COLO668 (cell line): ENCODE measurements at regions not wholly inside any gene's neighbourhood (a gene's known extent, or its start where the extent isn't known, plus 50 kb on each side); places are given as distances from the start of the nearest gene placed in this dataset.
"Not testable (repeated sequence)": the region's sequence is repeated elsewhere in the genome, so short reads cannot be mapped to it uniquely, and the experiment has no call there.

ENCODE experiments used
- DNase-seq: peaks from one replicate; lab custom pipeline; 2025; ENCODE audit not compliant: unreplicated experiment; lab: John Stamatoyannopoulos, UW

DNA sequence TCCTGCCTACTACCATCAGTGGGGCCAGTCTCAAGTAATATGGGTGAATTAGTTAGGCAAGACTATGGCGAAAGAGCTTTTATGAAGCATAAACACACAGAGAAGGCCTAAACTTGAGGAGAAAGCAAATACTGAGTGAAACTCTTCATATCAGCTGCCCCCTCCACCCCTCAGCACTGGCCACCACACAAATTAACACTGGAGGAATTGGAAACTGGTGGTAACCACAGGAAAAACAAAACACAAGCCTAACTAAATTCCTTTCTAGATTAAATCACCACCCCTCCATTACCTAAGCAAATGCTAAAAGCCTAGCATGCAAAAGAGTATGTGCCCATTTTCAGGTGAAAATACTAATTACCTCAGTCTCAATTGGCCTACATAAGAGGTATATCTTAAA is 774.7 kb upstream of the NECTIN3 start:
- no peak for DNase-seq

DNA sequence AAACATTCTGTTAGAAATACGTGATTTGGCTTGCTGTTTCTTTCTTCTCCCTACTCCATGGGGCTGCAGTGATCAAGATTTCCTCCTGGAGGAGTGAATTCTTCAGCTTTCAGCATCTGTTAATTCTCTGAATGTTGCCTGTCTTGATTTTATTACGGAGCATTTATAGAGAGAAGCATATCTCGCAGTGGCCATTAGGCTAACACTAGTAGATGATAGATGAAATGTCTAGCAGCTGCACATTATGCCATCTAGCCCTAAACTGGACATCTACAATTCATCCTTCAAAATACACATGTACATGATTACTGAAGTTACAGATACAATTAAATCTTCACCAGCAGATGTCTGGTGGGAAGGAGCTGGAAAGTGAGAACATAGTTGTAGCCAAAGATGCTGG is 769.8 kb upstream of the NECTIN3 start:
- DNase-seq: no peak

DNA sequence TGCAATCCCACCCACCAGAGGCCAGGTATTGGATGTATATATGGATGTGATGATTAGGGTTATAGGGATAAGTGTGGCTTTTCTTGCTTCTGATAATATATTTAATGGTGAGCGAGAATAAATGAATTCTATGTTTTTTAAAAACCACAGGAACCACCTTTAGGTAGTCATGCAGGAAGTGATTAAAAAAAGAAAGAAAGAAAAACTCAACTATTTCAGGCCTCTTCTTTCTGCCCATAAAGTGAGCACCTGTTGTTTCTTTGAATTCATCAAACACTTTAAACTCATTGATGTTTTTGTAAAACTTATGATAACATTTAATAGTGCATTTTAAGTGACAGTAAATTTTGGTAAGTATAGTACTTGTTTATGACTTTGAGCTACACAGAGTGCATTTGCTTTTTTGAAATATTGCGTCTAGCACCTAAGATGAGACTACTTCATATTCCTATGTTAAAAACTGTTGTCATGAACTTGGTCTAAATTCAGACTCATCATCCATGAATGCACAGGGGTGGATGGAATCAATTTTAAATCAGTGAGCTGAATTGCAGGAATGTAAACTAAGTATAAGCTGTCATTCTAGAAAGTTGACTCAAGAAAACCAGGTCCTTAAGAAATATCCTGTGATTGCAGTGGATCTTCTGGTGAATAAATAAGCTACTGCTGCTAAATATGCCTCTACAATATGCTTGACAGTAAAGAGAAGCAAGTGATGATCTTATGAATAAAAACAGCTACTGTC is 764.4 kb upstream of the NECTIN3 start:
- DNase-seq: no peak

DNA sequence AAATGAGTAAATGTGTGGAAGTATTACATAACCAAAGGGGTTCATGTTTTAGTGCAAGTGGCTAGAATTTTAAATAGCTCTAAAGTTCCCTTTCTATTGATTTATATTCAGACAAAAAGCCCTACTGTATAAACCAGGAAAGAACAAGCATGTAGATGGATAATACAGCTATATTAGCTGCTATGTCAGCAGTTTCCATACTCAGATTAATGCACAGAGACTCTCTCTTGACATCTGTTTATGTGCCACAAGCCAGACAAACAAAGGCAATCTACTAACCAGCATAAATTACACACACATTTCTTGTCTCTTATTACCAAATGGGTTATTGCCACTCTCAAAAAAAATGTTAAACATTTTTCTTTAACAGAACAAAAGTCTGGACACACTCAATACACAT is 760.1 kb upstream of the NECTIN3 start:
- no peak for DNase-seq

DNA sequence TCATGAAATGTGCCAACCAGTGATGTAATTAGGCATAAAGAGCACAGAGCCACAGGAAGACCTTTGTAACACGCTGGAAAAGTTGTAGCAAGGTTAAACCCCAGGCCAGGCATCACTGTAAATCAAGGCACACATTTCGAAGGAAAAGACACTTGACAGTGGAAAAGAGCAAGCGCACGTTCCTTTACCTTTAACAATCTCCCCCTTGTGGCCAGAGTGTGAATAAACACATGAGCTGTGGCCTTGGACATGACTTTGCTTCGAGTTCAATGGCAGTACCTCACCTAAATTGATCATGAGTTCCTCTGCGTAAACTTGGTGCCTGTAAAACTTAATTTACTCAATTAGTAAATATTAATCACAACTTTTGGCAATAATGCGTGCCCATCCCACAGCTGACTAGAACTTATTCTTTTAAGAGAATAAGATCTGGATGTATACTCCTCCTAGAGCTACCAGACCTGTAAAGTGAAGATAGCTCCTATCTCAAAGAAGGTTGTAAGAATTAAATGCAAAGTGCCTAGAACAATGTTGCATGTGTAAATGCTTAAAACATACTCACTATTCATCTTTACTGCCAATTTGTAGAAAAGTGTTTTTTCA is 757.0 kb upstream of the NECTIN3 start:
- peak; percentile 31 for DNase-seq

DNA sequence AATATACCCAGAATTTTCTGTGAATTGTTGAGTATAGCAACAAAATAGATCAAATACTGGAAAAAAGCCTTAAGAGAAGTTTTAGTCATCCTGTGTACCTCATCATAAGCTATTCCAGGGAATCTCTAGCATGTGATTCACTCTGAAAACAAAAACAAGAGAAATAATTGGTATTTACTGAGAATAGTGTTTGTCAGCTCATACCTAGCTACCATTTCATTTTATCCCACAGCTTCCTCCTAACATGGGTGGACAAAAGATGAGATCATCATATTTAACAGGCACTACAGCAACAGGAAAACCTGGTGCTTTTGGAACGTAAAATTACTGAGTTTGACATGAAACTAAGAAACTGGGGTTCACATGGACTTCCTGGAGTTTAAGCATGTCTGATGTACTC is 753.5 kb upstream of the NECTIN3 start:
- no peak for DNase-seq

DNA sequence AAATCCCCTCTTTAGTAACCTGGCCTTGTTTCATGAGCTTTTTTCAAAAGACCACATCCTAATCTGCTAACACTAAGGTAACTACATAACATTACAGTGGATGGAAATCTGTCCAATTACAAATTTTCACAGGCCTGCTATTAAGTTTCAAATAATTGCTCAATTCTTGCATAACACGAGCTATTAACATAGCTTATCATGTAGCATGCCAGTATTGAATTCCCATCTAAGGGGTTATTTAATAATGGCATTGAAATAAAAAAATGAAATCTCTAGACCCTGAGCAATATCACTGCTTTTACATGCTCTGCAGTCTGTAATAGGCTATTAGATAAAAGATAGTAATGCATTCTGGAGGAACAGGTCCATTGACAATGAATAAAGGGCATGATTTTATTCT is 748.3 kb upstream of the NECTIN3 start:
- DNase-seq: no peak

DNA sequence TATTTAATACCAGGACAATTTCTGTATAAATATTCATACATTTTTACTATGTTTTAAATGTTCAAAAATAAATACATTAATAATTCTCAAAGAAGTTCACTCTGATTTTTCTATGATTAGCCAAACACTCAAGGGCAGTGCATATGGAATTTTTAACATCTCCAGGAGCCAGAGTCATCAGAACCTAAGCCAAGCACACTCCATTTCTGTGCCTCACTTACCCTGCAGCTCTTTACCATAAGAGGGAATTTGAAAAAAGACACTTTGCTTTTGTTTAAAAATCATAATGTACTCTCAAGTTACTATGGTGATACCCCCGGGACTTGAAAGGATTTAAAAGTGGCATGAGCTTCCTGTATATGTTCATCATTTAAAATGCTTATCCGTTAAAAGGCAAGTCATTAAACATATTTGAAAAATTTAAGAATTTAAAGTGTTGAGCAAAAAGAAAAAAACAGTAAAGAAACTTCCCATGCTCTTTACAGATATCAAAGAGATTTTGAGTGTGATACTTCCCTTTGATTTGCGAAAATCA is 747.4 kb upstream of the NECTIN3 start:
- DNase-seq: no peak

DNA sequence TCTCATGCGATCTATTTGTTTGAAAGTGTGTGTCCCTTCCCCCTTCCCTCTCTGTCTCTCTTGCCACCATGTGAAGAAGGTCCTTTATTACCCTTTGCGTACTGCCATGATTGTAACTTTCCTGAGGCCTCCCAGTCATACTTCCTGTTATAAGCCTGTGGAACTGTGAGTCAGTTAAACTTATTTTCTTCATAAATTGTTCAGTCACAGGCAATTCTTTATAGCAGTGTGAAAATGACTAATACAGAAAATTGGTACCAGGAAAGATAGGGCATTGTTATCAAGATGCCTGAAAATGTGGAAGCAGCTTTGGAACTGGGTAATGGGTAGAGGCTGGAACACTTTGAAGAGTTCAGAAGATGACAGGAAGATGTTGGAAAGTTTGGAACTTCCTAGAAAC is 743.7 kb upstream of the NECTIN3 start:
- DNase-seq: no peak

DNA sequence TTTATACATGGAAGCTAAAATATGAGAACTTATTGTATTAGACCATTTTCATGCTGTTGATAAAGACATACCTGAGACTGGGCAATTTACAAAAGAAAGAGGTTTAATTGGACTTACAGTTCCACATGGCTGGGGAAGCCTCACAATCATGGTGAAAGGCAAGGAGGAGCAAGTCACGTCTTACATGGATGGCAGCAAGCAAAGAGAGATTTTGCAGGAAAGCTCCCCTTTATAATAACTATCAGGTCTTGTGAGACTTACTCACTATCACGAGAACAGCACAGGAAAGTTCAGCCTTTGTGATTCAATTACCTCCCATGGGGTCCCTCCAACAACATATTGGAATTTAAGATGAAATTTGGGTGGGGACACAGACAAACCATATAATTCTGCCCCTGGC is 740.1 kb upstream of the NECTIN3 start:
- DNase-seq: not testable (repeated sequence)

DNA sequence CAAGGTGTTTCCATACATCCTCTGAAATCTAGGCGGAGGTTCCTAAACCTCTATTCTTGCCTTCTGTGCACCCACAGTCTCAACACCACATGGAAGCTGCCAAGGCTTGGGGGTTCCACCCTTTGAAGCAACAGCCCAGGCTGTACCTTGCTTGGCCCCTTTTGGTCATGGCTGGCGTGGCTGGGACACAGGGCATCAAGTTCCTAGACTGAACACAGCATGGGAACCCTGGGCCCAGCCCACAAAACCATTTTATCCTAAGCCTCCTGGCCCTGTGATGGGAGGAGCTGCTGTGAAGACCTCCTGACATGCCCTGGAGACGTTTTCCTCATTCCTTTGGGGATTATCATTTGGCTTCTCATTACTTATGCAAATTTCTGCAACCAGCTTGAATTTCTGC is 739.0 kb upstream of the NECTIN3 start:
- no peak for DNase-seq

DNA sequence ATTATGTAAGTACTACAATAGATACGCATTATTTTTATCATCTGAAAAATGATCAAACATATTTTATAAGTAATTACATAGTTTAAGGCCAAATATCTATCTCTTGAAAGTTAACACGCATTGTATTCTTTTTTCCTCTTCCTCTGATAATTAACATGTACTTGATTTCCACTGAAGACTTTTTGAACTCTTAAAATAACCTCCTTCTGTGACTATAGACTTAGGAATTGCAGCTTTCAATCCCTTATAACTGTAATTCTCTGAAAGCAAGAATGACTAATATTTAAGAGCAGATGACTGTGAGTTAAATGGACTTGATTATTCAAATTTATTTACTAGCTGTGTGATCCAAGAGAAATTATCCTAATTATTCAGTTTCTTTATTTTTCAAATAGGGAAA is 730.6 kb upstream of the NECTIN3 start:
- no peak for DNase-seq

DNA sequence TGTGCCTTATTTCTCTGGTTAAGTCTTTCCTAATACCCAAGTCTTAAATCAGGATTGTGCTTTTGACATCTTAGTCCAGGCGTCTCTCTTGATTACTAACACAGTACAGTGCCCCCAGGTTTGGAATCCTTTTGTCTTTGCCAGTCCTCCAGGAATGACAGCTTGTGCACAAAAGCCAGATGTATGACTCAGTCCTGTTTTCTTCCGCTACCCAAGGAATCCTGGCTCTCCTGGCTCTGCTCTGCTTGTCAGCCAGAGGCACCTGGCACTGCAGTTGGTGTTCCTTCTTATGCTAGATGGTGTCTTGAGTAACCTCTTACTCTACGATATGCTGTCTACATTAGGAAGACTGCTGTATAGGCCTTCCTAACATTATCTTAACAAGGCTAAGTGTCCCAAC is 728.2 kb upstream of the NECTIN3 start:
- no peak for DNase-seq

DNA sequence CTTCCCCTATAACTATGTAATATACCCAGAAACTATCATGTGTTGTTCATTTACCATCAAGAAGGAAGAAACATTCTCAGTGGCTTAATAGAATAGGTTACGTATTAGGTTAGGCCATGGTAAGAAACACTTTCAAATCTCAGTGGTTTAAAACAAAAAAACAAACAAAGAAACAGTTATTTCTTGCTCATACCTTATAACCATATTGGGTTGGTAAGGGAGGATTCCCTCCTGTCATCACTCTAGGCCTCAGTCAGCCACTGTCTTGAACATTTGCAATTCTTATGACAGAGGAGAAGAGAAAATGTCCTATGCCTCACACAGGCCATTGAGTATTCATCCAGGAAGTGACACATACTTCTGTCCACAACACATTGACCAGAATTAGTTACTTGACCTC is 727.7 kb upstream of the NECTIN3 start:
- DNase-seq: no peak

DNA sequence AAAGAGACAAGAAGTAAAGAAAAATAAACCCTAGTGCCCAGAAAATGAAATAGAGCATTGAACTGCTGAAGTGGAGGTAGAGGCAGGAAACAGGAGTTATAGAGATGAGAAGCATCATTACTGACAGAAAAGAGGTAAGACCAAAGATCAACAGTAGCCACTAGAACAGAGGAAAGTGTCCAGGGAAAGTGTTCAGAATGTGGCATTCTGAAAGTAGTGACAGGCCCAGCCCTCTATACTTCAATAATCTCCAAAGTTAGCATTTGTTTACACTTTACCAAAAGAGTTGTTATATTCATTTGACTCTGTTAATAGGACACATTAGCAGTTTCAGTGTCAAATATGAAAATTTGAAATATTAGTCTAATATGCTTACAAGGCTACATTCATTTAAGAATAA is 727.1 kb upstream of the NECTIN3 start:
- no peak for DNase-seq

DNA sequence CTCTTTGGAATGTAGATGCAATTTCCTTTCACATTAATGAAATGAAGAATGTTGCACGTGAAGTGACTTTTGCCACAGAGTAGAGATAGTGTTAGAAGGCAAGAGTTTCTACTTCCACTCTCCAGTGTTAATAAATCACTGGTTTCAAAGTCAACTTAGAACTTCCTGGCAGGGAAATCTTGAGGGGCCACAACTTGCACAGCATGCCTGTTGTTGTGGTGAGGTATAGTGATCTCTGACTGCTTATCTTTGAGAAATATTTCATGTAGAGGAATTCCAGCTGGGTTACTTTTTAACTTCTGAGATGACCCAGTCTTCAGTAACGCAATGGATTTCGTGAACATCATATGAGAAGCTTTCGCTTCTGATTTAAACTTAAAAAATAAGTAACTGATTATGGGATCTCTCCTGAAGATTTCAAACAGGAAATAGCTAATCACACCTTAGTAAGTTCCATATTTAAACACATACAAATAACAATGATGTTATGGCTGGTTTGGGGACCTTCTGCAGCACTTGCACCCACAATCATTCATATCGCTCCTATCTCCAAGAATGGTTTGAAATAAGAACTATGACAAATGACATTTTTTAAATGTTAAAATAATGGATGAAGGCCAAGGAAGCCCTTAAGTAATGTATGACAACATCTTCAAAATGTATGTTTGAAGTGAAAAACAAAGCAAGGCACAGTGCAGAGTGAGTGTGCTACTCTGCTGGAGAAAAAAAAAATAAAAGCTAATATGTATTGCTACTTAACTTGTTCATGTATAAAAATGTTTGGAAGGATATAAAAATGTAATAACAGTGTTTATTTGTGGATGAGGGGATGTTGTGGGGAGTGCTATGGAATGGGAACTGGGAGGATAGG is 726.5 kb upstream of the NECTIN3 start:
- no peak for DNase-seq

DNA sequence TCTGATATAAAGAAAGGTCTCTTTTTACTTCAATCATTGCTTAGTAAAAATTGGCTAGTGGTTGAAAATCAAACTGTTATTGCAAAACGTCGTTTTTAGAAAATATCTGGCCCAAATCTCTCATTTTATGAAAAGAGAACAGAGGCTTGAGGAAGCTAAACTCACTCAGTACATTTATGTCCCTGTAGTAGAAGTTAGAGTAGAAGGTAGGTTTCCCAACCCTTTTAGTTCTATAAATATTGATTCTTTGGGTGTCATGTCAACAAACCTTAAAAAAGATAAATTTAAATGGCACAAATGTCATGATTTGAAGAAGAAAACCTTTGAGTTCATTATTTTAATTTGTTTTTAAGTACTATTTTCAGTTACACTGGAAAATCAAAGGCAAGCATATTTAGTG is 722.3 kb upstream of the NECTIN3 start:
- no peak for DNase-seq

DNA sequence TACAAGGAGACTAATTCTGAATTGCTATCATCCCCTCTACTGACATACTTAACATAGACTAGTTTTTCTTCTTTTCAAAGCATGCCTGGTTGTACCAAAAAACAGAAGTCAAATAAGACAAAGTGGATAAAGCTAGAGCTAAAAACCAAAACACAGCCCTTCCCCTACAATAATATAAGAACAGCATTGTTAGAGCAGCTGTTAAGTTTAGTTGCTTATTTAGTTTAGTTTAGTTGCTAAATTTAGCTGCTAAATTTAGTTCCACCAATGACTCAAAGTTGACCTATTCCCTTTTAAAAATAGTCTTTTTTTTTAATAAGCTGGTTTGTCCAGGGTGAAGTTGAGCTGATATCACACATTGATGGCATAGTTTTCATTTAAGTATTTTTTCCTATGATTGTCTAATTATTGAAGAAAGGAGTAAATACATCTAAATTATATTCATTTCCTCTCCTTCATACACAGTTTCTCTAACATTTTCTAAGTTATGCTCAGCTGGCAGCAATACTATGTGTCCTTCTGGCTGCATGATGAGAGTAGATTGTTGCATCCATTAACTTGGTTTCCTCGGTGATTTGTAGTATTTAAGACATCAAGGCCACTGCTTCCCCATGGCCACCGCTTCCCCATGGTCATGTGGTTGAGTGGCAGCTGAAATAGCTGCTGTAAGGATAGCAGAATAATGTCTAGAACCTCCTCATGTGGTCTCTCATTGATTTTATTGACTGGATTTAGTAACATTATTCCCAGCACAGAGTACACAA is 718.6 kb upstream of the NECTIN3 start:
- no peak for DNase-seq

DNA sequence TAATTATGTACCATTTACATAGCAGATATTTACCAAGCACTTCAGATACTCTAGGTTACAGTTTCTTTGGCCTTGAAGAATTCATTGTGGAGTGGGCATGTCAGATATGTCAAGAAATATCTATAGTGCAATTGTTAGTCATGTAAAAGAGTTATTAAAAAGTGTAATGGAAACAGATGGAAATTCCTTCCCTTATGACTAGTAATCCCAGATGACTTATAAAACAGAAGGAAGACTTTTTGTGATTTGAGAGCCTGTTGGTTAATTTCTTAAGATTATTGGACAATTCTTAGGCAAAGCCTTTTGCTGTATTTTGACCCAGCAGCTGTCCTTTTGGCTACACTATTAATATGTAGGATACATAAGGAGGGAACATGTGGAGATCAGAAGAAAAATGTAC is 708.9 kb upstream of the NECTIN3 start:
- DNase-seq: no peak

DNA sequence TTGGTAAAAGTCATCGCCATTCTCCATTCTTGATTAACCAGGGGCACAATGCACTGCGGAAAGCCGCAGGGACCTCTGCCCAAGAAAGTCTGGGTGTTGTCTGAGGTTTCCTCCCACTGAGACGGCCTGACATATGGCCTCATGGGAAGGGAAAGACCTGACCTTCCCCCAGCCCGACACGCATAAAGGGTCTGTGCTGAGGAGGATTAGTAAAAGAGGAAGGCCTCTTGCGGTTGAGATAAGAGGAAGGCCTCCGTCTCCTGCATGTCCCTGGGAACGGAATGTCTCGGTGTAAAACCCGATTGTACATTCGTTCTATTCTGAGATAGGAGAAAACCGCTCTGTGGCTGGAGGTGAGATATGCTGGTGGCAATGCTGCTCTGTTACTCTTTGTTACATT is 704.3 kb upstream of the NECTIN3 start:
- DNase-seq: not testable (repeated sequence)
